Hepatic stellate cell (primary cell): ENCODE measurements at regions not wholly inside any gene's neighbourhood (a gene's known extent, or its start where the extent isn't known, plus 50 kb on each side); places are given as distances from the start of the nearest gene placed in this dataset.

Experiments
- DNase-seq: peaks from one replicate; pipeline ENCODE4 v3.0.0; 2011; ENCODE audit warnings: low spot score

- no peak for DNase-seq
Observed at GRCh38 chr5:88487066-88487465, 218.4 kb upstream of the TMEM161B start.

- DNase-seq, result no peak
Observed at GRCh38 chr5:88486431-88486830, 217.8 kb upstream of the TMEM161B start.

GRCh38 chr5:88485531-88485930, 216.9 kb upstream of the TMEM161B start:
- DNase-seq, result no peak

- DNase-seq, result no peak
Observed at GRCh38 chr5:88483964-88484672, 215.5 kb upstream of the TMEM161B start.

- DNase-seq, result no peak
Observed at GRCh38 chr5:88480801-88481499, 212.3 kb upstream of the TMEM161B start.

- DNase-seq, result no peak
Observed at GRCh38 chr5:88480245-88480644, 211.6 kb upstream of the TMEM161B start.

GRCh38 chr5:88474574-88474973, 205.9 kb upstream of the TMEM161B start:
- no peak for DNase-seq

GRCh38 chr5:88470745-88471144, 202.1 kb upstream of the TMEM161B start:
- no peak for DNase-seq

- DNase-seq, result no peak
Observed at GRCh38 chr5:88459971-88460370, 191.3 kb upstream of the TMEM161B start.

- DNase-seq, result no peak
Observed at GRCh38 chr5:88452820-88453219, 184.2 kb upstream of the TMEM161B start.

GRCh38 chr5:88450239-88450638, 181.6 kb upstream of the TMEM161B start:
- no peak for DNase-seq

GRCh38 chr5:88438006-88438405, 169.4 kb upstream of the TMEM161B start:
- no peak for DNase-seq

GRCh38 chr5:88436290-88436689, 167.6 kb upstream of the TMEM161B start:
- no peak for DNase-seq

GRCh38 chr5:88428633-88429032, 160.0 kb upstream of the TMEM161B start:
- DNase-seq, result no peak

GRCh38 chr5:88426441-88426840, 157.8 kb upstream of the TMEM161B start:
- DNase-seq, result no peak

GRCh38 chr5:88425124-88425523, 156.5 kb upstream of the TMEM161B start:
- no peak for DNase-seq

- no peak for DNase-seq
Observed at GRCh38 chr5:88419931-88420330, 151.3 kb upstream of the TMEM161B start.

GRCh38 chr5:88407341-88407740, 138.7 kb upstream of the TMEM161B start:
- DNase-seq, result no peak

- no peak for DNase-seq
Observed at GRCh38 chr5:88405783-88406182, 137.1 kb upstream of the TMEM161B start.

GRCh38 chr5:88404405-88404804, 135.8 kb upstream of the TMEM161B start:
- DNase-seq, result no peak

- DNase-seq, result no peak
Observed at GRCh38 chr5:88401686-88402085, 133.0 kb upstream of the TMEM161B start.

GRCh38 chr5:88401228-88401627, 132.6 kb upstream of the TMEM161B start:
- no peak for DNase-seq

GRCh38 chr5:88399561-88399960, 130.9 kb upstream of the TMEM161B start:
- DNase-seq, result no peak

GRCh38 chr5:88398316-88398715, 129.7 kb upstream of the TMEM161B start:
- DNase-seq, result no peak
